ENCODE measurements at regions not wholly inside any gene's neighbourhood (a gene's known extent, or its start where the extent isn't known, plus 50 kb on each side); places are given as distances from the start of the nearest gene placed in this dataset.
"Not testable (repeated sequence)": the region's sequence is repeated elsewhere in the genome, so short reads cannot be mapped to it uniquely, and the experiment has no call there.

DNA sequence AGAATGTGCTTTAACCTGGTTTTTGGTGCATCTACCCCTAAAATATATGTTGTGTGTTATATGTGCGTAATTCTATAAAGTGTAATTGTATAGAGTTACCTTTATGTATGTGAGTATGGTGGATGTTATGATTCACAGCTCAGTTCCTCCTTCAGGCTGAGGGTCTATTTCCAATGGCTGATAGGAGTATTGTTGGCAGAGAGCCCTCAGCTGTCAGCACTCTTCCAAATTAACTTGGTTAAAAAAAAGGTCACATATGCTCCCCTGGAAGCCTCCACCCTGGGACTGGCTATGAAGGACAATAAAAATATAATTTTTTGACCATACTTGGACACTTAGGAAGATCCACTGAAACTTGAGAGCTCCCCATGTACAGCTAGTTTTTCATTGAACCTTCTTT, 250.4 kb upstream of the CDH12 start:
- Histone ChIP-seq H3K4me3 (ENCODE audit: low read depth, low read length) (no peak overlapping the region), H3K36me3 (ENCODE audit: control insufficient read depth, insufficient read depth, low read length) (no peaks in the 10 kb centered on the region), H3K27me3 (ENCODE audit: control insufficient read depth, insufficient read depth, low read length) (no peaks in the 10 kb centered on the region), H3K9ac (ENCODE audit: low read depth, low read length) (no peak overlapping the region), H3K9me3 (ENCODE audit: control insufficient read depth, insufficient read depth, low read length) (no peaks in the 10 kb centered on the region), H3K27ac (ENCODE audit: low read depth, low read length) (no peak overlapping the region), H3K4me1 (ENCODE audit: control insufficient read depth, insufficient read depth, low read length) (no peaks in the 10 kb centered on the region)

DNA sequence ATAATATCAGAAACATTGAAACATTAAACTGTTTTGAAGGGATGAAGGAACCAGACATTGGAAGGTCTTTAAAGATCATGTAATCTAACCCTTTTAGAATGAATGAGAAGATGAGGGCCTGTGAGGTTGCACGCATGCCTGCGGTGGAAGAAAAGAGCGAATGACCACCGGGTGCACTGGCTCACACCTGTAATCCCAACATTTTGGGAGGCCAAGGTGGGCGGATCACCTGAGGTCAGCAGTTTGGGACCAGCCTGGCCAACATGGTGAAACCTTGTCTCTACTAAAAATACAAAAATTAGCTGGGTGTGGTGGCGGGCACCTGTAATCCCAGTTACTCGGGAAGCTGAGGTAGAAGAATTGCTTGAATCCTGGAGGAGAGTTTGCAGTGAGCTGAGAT, 242.3 kb upstream of the CDH12 start:
- not testable (repeated sequence) for H3K27me3 ChIP-seq (ENCODE audit: control insufficient read depth, insufficient read depth, low read length); H3K4me1 ChIP-seq (ENCODE audit: control insufficient read depth, insufficient read depth, low read length); H3K36me3 ChIP-seq (ENCODE audit: control insufficient read depth, insufficient read depth, low read length); H3K27ac ChIP-seq (ENCODE audit: low read depth, low read length); H3K9me3 ChIP-seq (ENCODE audit: control insufficient read depth, insufficient read depth, low read length); H3K9ac ChIP-seq (ENCODE audit: low read depth, low read length); H3K4me3 ChIP-seq (ENCODE audit: low read depth, low read length)

DNA sequence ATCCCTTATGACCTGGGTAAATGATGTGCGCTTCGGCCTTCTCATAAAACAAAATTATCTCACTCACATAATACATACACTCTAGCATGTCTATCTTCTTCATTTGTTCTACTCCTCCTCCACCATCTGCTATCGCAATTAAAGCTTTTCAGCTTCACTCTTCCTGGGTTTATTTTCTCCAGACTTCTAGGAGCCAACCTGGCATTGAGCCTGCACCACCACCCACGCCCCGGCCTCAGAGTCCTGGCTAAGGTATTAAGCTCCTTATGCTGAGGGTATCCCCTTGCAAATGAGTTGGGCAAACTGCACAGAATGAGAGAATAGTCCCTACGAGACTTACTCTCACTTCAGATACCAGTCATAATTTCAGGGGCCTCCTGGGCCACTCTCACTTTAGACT, 236.1 kb upstream of the CDH12 start:
- Histone ChIP-seq H3K27ac (ENCODE audit: low read depth, low read length) (no peak overlapping the region), H3K9ac (ENCODE audit: low read depth, low read length) (no peak overlapping the region), H3K9me3 (ENCODE audit: control insufficient read depth, insufficient read depth, low read length) (no peaks in the 10 kb centered on the region), H3K27me3 (ENCODE audit: control insufficient read depth, insufficient read depth, low read length) (no peaks in the 10 kb centered on the region), H3K4me1 (ENCODE audit: control insufficient read depth, insufficient read depth, low read length) (no peaks in the 10 kb centered on the region), H3K4me3 (ENCODE audit: low read depth, low read length) (no peak overlapping the region), H3K36me3 (ENCODE audit: control insufficient read depth, insufficient read depth, low read length) (no peaks in the 10 kb centered on the region)

DNA sequence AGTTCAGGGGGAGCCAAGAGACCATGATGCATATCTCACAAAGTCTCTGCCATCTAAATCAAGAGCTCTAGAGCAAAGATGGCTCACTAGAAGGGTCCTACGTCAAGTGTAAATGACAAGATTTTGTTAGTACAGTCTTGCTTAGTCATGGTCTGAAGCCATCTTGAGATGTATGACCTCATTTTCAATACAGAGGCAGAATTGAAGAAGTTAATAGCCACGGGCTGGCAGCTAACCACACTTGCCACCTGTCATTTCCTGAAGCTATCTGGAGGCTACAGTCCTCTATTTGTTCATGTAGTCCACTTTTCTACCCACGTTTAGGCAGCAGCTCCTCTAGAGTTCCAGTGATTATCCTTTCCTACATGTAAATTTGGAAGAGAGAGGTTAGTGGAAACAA, 231.7 kb upstream of the CDH12 start:
- Histone ChIP-seq H3K4me3 (ENCODE audit: low read depth, low read length) (no peak overlapping the region), H3K9ac (ENCODE audit: low read depth, low read length) (no peak overlapping the region), H3K4me1 (ENCODE audit: control insufficient read depth, insufficient read depth, low read length) (no peaks in the 10 kb centered on the region), H3K9me3 (ENCODE audit: control insufficient read depth, insufficient read depth, low read length) (no peaks in the 10 kb centered on the region), H3K27me3 (ENCODE audit: control insufficient read depth, insufficient read depth, low read length) (no peaks in the 10 kb centered on the region), H3K27ac (ENCODE audit: low read depth, low read length) (no peak overlapping the region), H3K36me3 (ENCODE audit: control insufficient read depth, insufficient read depth, low read length) (no peaks in the 10 kb centered on the region)

DNA sequence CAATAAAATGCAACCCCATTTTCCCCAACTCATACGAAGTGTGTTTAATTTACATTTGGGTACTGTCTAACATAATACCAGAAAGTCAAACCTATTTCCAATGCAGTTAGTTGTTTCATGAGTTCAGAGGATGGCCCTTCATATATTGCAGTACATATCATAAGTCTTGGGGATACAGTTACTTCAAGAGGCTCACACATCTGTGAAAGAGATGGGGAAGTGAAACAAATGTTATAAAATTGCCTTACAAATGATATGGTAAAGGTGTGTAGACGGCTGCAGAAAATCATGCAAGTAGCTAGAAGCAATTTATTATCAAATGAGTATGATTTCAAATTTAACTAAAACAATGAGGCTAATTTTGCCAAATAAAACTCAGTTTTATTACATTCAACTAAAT, 219.0 kb upstream of the CDH12 start:
- no peak overlapping the region for H3K4me3 ChIP-seq (ENCODE audit: low read depth, low read length)
- H3K36me3 ChIP-seq (ENCODE audit: control insufficient read depth, insufficient read depth, low read length): no peaks in the 10 kb centered on the region
- no peaks in the 10 kb centered on the region for H3K4me1 ChIP-seq (ENCODE audit: control insufficient read depth, insufficient read depth, low read length)
- H3K27ac ChIP-seq (ENCODE audit: low read depth, low read length): no peak overlapping the region
- H3K9ac ChIP-seq (ENCODE audit: low read depth, low read length): no peak overlapping the region
- no peaks in the 10 kb centered on the region for H3K27me3 ChIP-seq (ENCODE audit: control insufficient read depth, insufficient read depth, low read length)
- no peaks in the 10 kb centered on the region for H3K9me3 ChIP-seq (ENCODE audit: control insufficient read depth, insufficient read depth, low read length)

DNA sequence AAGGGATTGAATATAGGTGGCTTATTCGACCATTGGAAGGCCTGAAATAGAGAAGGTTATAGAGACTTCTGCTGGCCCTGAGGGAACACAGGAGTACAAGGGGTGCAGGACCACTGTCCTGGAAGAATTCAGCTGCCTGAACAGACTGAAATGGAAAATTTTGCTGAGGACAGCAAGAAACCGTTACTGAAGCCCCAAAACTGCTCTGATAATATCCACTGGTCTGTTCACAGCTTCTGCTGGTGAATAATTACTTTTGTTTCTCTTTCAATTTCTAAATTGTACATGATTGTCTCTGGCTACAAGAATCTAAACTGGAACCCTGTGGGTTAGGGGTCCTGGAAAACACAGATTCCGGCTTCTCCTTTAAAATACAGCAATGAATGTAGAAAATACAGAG, 218.5 kb upstream of the CDH12 start:
- H3K27ac ChIP-seq (ENCODE audit: low read depth, low read length): no peak overlapping the region
- H3K4me3 ChIP-seq (ENCODE audit: low read depth, low read length): no peak overlapping the region
- H3K9ac ChIP-seq (ENCODE audit: low read depth, low read length): no peak overlapping the region
- H3K4me1 ChIP-seq (ENCODE audit: control insufficient read depth, insufficient read depth, low read length): no peaks in the 10 kb centered on the region
- no peaks in the 10 kb centered on the region for H3K27me3 ChIP-seq (ENCODE audit: control insufficient read depth, insufficient read depth, low read length)
- no peaks in the 10 kb centered on the region for H3K9me3 ChIP-seq (ENCODE audit: control insufficient read depth, insufficient read depth, low read length)
- H3K36me3 ChIP-seq (ENCODE audit: control insufficient read depth, insufficient read depth, low read length): no peaks in the 10 kb centered on the region

DNA sequence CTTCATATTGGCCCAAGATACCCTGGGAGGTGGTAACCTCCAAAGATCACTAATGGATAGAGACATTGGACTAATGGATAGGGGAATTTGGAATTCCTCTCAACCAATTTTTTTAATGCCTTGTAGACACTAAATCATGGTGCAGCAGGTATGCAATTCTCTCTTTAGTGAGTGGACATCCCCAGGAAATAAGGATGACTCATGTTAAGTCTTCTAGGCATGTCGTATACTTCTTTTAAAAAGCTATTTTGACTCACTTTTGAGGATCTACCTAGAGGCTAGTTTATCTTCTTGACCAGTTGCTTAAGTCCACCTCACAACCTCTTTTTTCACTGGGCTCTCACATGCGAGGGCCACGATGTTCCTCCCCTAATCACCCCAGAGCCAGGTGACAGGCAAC, 211.6 kb upstream of the CDH12 start:
- Histone ChIP-seq H3K27me3 (ENCODE audit: control insufficient read depth, insufficient read depth, low read length) (no peaks in the 10 kb centered on the region), H3K9me3 (ENCODE audit: control insufficient read depth, insufficient read depth, low read length) (no peaks in the 10 kb centered on the region), H3K27ac (ENCODE audit: low read depth, low read length) (no peak overlapping the region), H3K4me3 (ENCODE audit: low read depth, low read length) (no peak overlapping the region), H3K4me1 (ENCODE audit: control insufficient read depth, insufficient read depth, low read length) (no peaks in the 10 kb centered on the region), H3K9ac (ENCODE audit: low read depth, low read length) (no peak overlapping the region), H3K36me3 (ENCODE audit: control insufficient read depth, insufficient read depth, low read length) (no peaks in the 10 kb centered on the region)

DNA sequence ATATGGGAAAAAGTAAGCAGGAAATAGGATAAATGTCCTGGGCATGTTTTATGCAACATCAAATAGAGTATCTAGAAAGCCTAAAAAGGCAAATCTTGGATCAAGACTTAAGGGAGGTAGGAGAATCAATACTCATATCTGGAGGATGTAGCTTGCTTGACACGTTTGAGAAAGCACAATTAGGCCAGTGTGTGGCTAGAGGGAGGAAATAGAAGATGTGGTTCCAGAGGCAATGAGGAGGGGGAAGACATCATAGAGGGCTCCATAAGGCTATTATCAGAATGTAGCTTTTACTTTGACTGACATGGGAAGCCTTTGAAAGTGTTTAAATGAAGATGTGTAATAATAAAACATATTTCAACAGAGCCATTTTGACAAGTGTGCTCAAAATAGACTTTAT, 200.7 kb upstream of the CDH12 start:
- Histone ChIP-seq H3K27ac (ENCODE audit: low read depth, low read length) (no peak overlapping the region), H3K4me3 (ENCODE audit: low read depth, low read length) (no peak overlapping the region), H3K36me3 (ENCODE audit: control insufficient read depth, insufficient read depth, low read length) (no peaks in the 10 kb centered on the region), H3K27me3 (ENCODE audit: control insufficient read depth, insufficient read depth, low read length) (no peaks in the 10 kb centered on the region), H3K4me1 (ENCODE audit: control insufficient read depth, insufficient read depth, low read length) (no peaks in the 10 kb centered on the region), H3K9ac (ENCODE audit: low read depth, low read length) (no peak overlapping the region), H3K9me3 (ENCODE audit: control insufficient read depth, insufficient read depth, low read length) (no peaks in the 10 kb centered on the region)

DNA sequence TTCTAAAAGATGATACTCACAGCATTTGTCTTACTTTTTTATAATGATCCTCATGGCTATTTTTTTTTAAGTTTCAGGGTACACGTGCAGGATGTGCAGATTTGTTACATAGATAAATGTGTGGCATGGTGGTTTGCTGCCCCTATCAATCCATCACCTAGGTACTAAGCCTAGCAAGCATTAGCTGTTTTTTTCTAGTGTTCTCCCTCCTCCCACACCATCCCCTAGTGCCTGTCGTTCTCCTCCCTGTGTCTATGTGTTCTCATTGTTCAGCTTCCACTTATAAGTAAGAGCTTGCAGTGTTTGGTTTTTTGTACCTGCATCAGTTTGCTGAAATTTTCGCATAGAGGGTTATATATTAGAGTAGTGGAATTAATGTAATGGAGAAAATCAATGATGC, 189.1 kb upstream of the CDH12 start:
- no peaks in the 10 kb centered on the region for H3K9me3 ChIP-seq (ENCODE audit: control insufficient read depth, insufficient read depth, low read length)
- no peaks in the 10 kb centered on the region for H3K36me3 ChIP-seq (ENCODE audit: control insufficient read depth, insufficient read depth, low read length)
- no peak overlapping the region for H3K9ac ChIP-seq (ENCODE audit: low read depth, low read length)
- H3K4me1 ChIP-seq (ENCODE audit: control insufficient read depth, insufficient read depth, low read length): no peaks in the 10 kb centered on the region
- H3K27ac ChIP-seq (ENCODE audit: low read depth, low read length): no peak overlapping the region
- H3K4me3 ChIP-seq (ENCODE audit: low read depth, low read length): no peak overlapping the region
- H3K27me3 ChIP-seq (ENCODE audit: control insufficient read depth, insufficient read depth, low read length): no peaks in the 10 kb centered on the region

DNA sequence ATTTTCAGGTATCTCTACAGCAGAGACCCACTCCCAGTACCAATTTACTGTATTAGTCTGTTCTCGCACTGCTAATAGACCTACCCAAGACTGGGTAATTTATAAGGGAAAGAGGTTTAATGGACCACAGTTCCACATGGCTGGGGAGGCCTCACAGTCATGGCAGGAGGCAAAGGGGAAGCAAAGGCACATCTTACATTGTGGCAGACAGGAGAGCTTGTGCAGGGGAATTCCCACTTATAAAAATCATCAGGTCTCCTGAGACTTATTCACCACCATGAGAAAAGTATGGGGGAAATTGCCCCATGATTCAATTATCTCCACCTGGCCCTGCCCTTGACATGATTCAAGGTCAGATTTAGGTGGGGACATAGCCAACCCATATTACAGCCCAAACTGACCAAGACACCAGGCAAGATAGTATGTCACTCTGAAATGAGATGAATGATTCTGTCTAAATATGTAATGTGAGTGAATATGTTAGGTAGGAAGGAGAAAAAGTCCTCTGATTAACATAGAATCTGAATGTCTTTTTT, 182.5 kb upstream of the CDH12 start:
- H3K36me3 ChIP-seq (ENCODE audit: control insufficient read depth, insufficient read depth, low read length): no peaks in the 10 kb centered on the region
- H3K4me1 ChIP-seq (ENCODE audit: control insufficient read depth, insufficient read depth, low read length): no peaks in the 10 kb centered on the region
- no peaks in the 10 kb centered on the region for H3K9me3 ChIP-seq (ENCODE audit: control insufficient read depth, insufficient read depth, low read length)
- no peak overlapping the region for H3K9ac ChIP-seq (ENCODE audit: low read depth, low read length)
- H3K4me3 ChIP-seq (ENCODE audit: low read depth, low read length): no peak overlapping the region
- H3K27ac ChIP-seq (ENCODE audit: low read depth, low read length): no peak overlapping the region
- H3K27me3 ChIP-seq (ENCODE audit: control insufficient read depth, insufficient read depth, low read length): no peaks in the 10 kb centered on the region

DNA sequence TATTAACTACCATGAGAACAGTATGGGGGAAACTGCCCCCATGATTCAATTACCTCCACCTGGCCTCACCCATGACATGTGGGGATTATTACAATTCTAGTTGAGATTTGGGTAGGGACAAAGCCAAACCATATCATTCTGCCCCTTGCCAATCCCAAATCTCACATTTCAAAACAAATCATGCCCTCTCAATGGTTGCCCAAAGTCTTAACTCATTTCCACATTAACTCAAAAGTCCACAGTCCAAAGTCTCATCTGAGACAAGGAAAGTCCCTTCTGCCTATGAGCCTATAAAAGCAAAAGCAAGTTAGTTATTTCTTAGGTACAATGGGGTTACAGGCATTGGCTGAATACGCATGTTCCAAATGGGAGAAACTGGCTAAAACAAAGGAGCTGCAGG, 180.7 kb upstream of the CDH12 start:
- no peaks in the 10 kb centered on the region for H3K36me3 ChIP-seq (ENCODE audit: control insufficient read depth, insufficient read depth, low read length)
- no peak overlapping the region for H3K27ac ChIP-seq (ENCODE audit: low read depth, low read length)
- H3K9me3 ChIP-seq (ENCODE audit: control insufficient read depth, insufficient read depth, low read length): no peaks in the 10 kb centered on the region
- no peaks in the 10 kb centered on the region for H3K4me1 ChIP-seq (ENCODE audit: control insufficient read depth, insufficient read depth, low read length)
- no peak overlapping the region for H3K4me3 ChIP-seq (ENCODE audit: low read depth, low read length)
- H3K9ac ChIP-seq (ENCODE audit: low read depth, low read length): no peak overlapping the region
- H3K27me3 ChIP-seq (ENCODE audit: control insufficient read depth, insufficient read depth, low read length): no peaks in the 10 kb centered on the region

DNA sequence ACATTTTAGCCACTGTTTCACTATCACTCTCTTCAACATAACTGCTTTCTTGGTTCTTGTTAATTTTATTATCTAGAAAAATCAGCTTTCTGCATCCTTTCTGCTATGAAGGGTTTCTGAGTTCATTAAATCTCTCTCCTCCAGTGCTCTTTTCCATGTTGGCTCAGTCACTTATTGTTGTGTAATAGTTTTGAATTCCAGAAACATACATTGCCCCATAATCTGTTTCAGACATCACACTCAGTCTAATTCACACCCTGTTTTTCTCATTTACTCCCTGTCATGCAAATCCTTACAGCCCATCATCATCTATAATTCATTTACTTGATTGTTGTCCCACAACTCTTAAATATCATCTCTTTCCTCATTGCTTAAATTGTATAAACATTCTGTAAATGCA, 176.1 kb upstream of the CDH12 start:
- Histone ChIP-seq H3K9me3 (ENCODE audit: control insufficient read depth, insufficient read depth, low read length) (no peaks in the 10 kb centered on the region), H3K27ac (ENCODE audit: low read depth, low read length) (no peak overlapping the region), H3K4me3 (ENCODE audit: low read depth, low read length) (no peak overlapping the region), H3K27me3 (ENCODE audit: control insufficient read depth, insufficient read depth, low read length) (no peaks in the 10 kb centered on the region), H3K36me3 (ENCODE audit: control insufficient read depth, insufficient read depth, low read length) (no peaks in the 10 kb centered on the region), H3K9ac (ENCODE audit: low read depth, low read length) (no peak overlapping the region), H3K4me1 (ENCODE audit: control insufficient read depth, insufficient read depth, low read length) (no peaks in the 10 kb centered on the region)

Measured in HUES48 (cell line).